Ovary (tissue), 3 donors: ENCODE measurements at regions not wholly inside any gene's neighbourhood (a gene's known extent, or its start where the extent isn't known, plus 50 kb on each side); places are given as distances from the start of the nearest gene placed in this dataset.
"Not testable (repeated sequence)": the region's sequence is repeated elsewhere in the genome, so short reads cannot be mapped to it uniquely, and the experiment has no call there.

Source experiments
- CTCF ChIP-seq, 3 donors: fragments of 450-650 bp in 2 of 3; fragments of 200-600 bp in 1 of 3; IDR thresholded peaks; one replicate each; pipeline versions ENCODE4 v1.5.1 to v1.8.0; 2016 to 2022; ENCODE audit warnings: antibody characterized with exemption in 3 of 3, mild to moderate bottlenecking in 1 of 3
- EP300 ChIP-seq: sonication (generic); formaldehyde crosslinking; IDR thresholded peaks from one replicate; pipeline ENCODE4 v1.6.1; 2017; ENCODE audit warnings: antibody characterized with exemption
- donor health status: DM: no; HTN: no; CAD: no.

- not testable (repeated sequence) for TF ChIP-seq CTCF (IDR thresholded peaks at IDR 0.05); EP300
Observed at GRCh38 chr2:76172154-76172595, 461.5 kb upstream of the GCFC2 start.
